Natural killer cell treated with Interleukin-12 subunit alpha and Interleukin-12 subunit beta and Interleukin-15 and Interleukin-18, amount 100 ng/mL, for 72 hours (primary cell): ENCODE measurements at regions not wholly inside any gene's neighbourhood (a gene's known extent, or its start where the extent isn't known, plus 50 kb on each side); places are given as distances from the start of the nearest gene placed in this dataset.
A peak's percentile ranks its signal among the peaks of the same experiment; 100 is the strongest.

Experiments used
- ATAC-seq, 2 donors: fragments of 150-1000 bp; cut with Tn5 transposase in 1 of 2; sonication (Bioruptor Pico), chemical (Tn5 transposase) in 1 of 2; 2 replicates each; pipeline ENCODE4 v1.10.0; 2021
- DNase-seq: peaks from one replicate; pipeline ENCODE4 v3.0.0; 2022; ENCODE audit warnings: low spot score
- H3K27ac Mint-ChIP-seq, 2 donors: 1 replicate in 1 of 2; 2 replicates in 1 of 2; pipeline ENCODE4 v1.8.0; 2022; ENCODE audit warnings: mixed read lengths in 2 of 2, mild to moderate bottlenecking in 1 of 2, moderate library complexity in 1 of 2
- H3K27me3 Mint-ChIP-seq, 2 donors: 1 replicate in 1 of 2; 2 replicates in 1 of 2; pipeline ENCODE4 v1.8.0; 2022; ENCODE audit warnings: mixed read lengths in 2 of 2
- H3K36me3 Mint-ChIP-seq: one replicate; pipeline ENCODE4 v1.8.0; 2022; ENCODE audit warnings: mixed read lengths
- H3K4me1 Mint-ChIP-seq, 2 donors: 1 replicate in 1 of 2; 2 replicates in 1 of 2; pipeline ENCODE4 v1.8.0; 2022; ENCODE audit warnings: low read depth in 2 of 2, mixed read lengths in 2 of 2, mild to moderate bottlenecking in 1 of 2
- H3K4me3 Mint-ChIP-seq: one replicate; pipeline ENCODE4 v1.8.0; 2022; ENCODE audit warnings: mixed read lengths
- H3K9me3 Mint-ChIP-seq: 2 replicates; pipeline ENCODE4 v1.8.0; 2022; ENCODE audit warnings: mixed read lengths

DNA sequence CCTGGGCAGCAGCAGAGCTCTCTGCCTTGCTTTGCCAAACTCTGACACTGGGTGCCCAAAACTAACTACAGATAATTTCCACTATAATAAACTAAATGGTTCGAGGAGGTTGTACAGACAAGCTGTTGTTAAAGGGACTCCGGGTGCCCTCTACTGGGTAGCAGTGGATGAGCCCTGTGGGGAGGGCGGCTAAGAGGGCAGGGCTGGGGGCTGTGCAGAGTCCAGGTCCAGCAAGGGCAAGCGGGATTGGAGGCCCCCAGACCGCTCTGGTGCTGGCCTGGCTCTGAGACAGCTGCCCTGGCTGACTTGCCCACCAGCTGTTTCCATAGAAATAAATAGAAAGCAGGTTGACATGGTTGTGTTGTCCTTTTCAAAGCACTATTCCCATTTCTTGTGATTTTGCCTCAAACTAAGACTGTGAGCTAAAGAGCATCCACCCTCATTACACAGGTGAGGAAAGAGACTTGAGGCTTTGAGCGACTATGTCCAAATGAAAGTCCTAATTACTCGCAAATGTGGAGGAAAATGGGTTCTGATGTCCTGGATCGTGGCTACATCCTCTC is 167.6 kb upstream of the CST7 start:
- no peaks in the 10 kb centered on the region for H3K36me3 Mint-ChIP-seq
- no peak overlapping the region for H3K27ac Mint-ChIP-seq
- no peaks in the 10 kb centered on the region for H3K9me3 Mint-ChIP-seq
- no peak overlapping the region for H3K4me3 Mint-ChIP-seq
- H3K4me1 Mint-ChIP-seq = peaks cover 18% of the 10 kb centered on the region in 2 donors
- ATAC-seq (no peak), DNase-seq (peak; percentile 47)
- peaks cover 3 to 13% of the 10 kb centered on the region in 2 donors for H3K27me3 Mint-ChIP-seq

DNA sequence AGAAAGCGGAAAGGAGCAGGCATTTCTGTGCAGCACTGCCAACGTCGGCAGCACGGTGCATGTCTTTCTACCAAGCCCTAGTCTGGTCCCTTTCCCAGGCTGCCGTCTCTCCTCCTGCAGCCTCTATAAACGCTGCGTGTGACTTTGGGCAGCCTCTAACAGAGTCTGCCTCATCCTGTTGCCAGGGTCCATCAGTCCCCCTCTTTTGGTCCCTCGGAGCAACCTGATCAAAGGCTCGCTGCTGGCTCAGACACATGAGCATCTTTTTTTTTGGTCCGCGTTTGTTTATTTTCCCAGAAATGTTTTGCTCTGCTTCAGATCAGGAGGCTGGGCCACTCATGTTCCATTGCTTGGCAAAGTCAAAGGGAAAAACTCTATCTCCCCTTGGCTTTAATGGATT is 166.8 kb upstream of the CST7 start:
- Mint-ChIP-seq H3K36me3 (no peaks in the 10 kb centered on the region), H3K27me3 (peaks cover 0 to 12% of the 10 kb centered on the region in 2 donors), H3K9me3 (no peaks in the 10 kb centered on the region), H3K4me1 (peaks cover 18% of the 10 kb centered on the region in 2 donors), H3K27ac (no peak overlapping the region), H3K4me3 (no peak overlapping the region)
- DNase-seq (no peak), ATAC-seq (no peak)

DNA sequence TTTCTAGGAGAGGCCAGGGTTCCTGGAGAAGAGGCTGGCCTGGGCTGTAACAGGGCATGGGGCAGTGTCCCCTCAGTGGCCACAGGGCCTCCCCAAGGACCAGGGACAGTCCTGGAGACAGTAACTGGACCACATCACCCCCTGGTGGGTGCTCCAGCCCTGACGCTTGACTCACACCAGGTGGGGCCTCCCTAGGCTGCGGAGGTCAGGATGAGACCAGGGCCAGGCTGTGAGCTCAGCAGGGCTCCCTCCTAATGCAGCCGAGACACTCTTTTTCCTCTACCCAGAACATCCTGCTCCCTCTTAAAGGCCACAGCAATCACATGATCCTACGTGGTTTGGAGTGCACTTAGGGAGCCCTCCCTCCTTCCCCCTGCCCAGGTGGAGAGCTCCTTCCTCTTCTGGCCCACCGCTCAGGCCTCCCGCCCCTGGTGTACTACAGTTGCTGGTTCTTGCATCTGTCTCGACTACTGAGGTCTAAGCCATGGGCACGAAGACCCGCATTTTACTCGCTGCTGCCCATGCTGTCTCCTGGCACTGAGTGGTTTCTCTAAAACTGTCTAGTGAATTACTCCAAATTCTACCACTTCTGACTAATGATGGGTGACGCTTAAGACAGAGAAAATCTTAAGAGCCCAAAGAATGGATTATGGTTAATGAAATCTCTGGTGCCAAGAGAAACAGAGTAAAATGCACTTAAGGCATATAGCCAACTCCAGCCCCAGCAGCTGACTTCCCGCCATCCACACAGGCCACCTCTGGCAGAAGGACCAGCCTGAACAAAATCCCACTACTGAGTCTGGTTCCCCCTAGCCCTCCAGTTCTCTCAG is 166.1 kb upstream of the CST7 start:
- Mint-ChIP-seq H3K9me3 (no peaks in the 10 kb centered on the region), H3K4me3 (no peak overlapping the region), H3K27me3 (peaks cover 0 to 9% of the 10 kb centered on the region in 2 donors), H3K4me1 (peaks cover 18% of the 10 kb centered on the region in 2 donors), H3K36me3 (no peaks in the 10 kb centered on the region), H3K27ac (no peak overlapping the region)
- ATAC-seq (no peak), DNase-seq (peak; percentile 31)

GRCh38 chr20:24783631-24784492 is 165.2 kb upstream of the CST7 start:
- no peak overlapping the region for H3K27ac Mint-ChIP-seq
- H3K4me1 Mint-ChIP-seq = peaks cover 18% of the 10 kb centered on the region in 2 donors
- DNase-seq = peak; percentile 47
- H3K4me3 Mint-ChIP-seq = no peak overlapping the region
- H3K36me3 Mint-ChIP-seq = no peaks in the 10 kb centered on the region
- no peak for ATAC-seq
- H3K9me3 Mint-ChIP-seq = no peaks in the 10 kb centered on the region
- peaks cover 0 to 6% of the 10 kb centered on the region in 2 donors for H3K27me3 Mint-ChIP-seq

DNA sequence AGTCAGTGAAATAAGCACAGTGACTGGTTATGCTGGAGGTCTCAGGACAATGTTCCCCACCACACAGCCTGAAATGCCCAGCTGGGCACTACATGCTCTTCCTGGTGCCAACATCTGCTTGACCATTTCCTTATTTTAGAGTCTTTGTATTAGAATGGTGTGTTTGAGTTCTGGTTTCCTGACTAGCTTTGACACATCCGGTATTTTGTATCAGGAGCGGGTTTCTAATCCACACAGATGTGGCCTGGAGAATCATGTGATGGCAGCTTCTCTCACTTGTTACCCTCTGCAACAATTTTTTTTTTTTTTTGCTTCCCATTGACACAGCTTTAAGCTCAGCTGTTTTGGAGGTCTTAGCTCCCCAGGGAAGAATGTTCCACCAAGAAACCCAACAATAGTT is 164.5 kb upstream of the CST7 start:
- Mint-ChIP-seq H3K4me3 (no peak overlapping the region), H3K27me3 (peaks cover 0 to 6% of the 10 kb centered on the region in 2 donors), H3K27ac (no peak overlapping the region), H3K4me1 (peaks cover 18% of the 10 kb centered on the region in 2 donors), H3K36me3 (no peaks in the 10 kb centered on the region), H3K9me3 (no peaks in the 10 kb centered on the region)
- ATAC-seq (no peak), DNase-seq (peak; percentile 28)

DNA sequence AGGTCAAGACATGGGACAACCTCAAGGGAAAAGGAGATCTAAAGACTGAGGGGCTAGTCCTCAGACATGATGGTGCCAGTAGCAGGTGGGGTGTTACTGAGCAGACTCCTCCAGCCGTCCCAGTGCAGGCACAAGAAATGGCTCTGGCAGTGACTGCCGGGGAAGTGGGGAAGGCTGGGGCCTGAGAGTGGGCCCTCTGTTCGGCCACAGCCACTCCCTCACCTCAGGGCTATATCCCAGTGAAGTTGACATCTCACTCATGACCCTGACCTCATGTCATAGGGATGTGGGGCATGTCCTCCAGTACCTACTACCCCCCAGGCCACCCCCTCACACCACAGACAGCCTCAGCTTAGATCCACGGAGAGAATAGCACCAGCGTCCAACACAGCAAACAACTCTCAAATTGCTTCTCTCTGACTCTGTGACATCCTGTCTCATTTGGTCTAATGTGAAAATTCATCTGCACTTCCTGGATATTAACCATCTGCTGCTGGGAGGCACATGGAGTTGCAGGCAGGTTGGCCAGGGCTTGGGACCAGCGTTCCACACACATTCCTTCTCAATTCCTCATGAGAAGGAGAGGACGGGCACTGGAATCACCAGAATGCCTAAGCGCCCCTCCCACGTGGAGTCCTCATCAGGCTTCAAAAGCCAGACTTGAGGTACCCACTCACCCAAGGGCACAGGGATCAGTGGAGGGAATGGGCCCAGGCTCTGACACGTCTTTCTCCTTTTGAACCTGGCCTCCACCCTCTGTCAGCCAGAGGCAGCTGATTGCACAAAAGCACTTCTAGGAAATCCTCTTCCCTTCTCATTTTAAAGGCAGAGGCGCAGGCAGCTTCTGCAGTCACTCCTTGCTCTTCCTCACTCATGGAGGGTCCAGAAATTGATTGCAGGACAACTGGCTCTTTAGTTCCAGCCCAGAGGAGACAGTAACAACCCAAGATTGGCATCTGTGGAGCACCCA is 163.6 kb upstream of the CST7 start:
- no peak for ATAC-seq
- no peak overlapping the region for H3K27ac Mint-ChIP-seq
- no peaks in the 10 kb centered on the region for H3K9me3 Mint-ChIP-seq
- peaks cover 18% of the 10 kb centered on the region in 2 donors for H3K4me1 Mint-ChIP-seq
- peaks cover 0 to 3% of the 10 kb centered on the region in 2 donors for H3K27me3 Mint-ChIP-seq
- no peak overlapping the region for H3K4me3 Mint-ChIP-seq
- DNase-seq = no peak
- no peaks in the 10 kb centered on the region for H3K36me3 Mint-ChIP-seq

DNA sequence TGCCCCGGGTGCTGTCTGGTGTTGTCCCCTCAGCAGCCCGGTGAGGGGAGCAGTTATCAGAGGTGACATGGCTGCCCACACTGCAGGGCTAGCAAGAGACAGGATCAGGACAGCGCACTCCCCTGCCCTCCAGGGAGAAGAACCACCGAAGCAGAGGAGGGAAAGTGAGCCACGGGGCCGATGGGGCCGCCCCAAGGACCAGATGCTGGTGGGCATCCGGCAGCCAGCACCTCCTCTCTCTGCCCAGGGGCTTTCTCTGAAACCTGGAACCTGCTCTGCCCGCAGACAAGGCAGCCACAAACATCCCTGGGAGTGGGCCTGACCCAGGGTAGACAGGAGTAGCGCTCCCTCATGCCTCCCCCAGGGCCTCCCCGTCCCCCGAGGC is 163.0 kb upstream of the CST7 start:
- Mint-ChIP-seq H3K4me1 (peaks cover 18% of the 10 kb centered on the region in 2 donors), H3K9me3 (no peaks in the 10 kb centered on the region), H3K27ac (no peak overlapping the region), H3K4me3 (no peak overlapping the region), H3K36me3 (no peaks in the 10 kb centered on the region), H3K27me3 (peaks cover 0 to 2% of the 10 kb centered on the region in 2 donors)
- ATAC-seq (no peak), DNase-seq (no peak)

- no peak overlapping the region for H3K27ac Mint-ChIP-seq
These were observed 162.4 kb upstream of the CST7 start for GRCh38 chr20:24786646-24787045.

DNA sequence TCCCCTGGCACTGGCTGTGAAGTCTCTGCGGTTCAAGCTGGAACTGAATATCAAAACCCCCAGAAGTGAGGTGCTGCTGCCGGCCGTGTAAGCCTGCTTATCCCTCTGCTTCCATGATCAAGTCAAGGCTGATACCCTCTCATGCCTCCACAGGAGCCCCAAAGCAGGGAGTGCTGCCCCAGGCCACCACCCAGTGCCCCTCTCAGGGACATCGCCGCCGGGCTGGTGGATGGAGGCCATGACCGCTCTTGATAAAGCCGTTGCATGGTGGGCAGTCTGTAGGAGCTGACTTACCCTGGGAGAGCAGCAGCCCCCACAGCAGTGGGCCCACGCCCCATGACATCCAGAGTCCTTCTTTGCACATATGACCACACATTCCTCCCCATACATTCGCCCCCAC is 162.0 kb upstream of the CST7 start:
- Mint-ChIP-seq H3K27ac (no peak overlapping the region), H3K4me3 (no peak overlapping the region), H3K36me3 (no peaks in the 10 kb centered on the region), H3K9me3 (no peaks in the 10 kb centered on the region), H3K27me3 (peaks cover 0 to 5% of the 10 kb centered on the region in 2 donors), H3K4me1 (peaks cover 18 to 21% of the 10 kb centered on the region in 2 donors)
- ATAC-seq (no peak), DNase-seq (no peak)

More at GRCh38 chr20:24786646-24787045, 162.4 kb upstream of the CST7 start:
- DNase-seq = no peak
- peaks cover 0 to 4% of the 10 kb centered on the region in 2 donors for H3K27me3 Mint-ChIP-seq
- H3K4me3 Mint-ChIP-seq = no peak overlapping the region
- no peak for ATAC-seq
- no peaks in the 10 kb centered on the region for H3K36me3 Mint-ChIP-seq
- no peaks in the 10 kb centered on the region for H3K9me3 Mint-ChIP-seq
- peaks cover 18 to 21% of the 10 kb centered on the region in 2 donors for H3K4me1 Mint-ChIP-seq

- DNase-seq (no peak), ATAC-seq (no peak)
- Mint-ChIP-seq H3K9me3 (no peaks in the 10 kb centered on the region), H3K27me3 (peaks cover 0 to 5% of the 10 kb centered on the region in 2 donors), H3K4me3 (no peak overlapping the region), H3K27ac (no peak overlapping the region), H3K36me3 (no peaks in the 10 kb centered on the region), H3K4me1 (peaks cover 18 to 21% of the 10 kb centered on the region in 2 donors)
These were observed 161.4 kb upstream of the CST7 start for GRCh38 chr20:24787621-24788020.

- Mint-ChIP-seq H3K4me3 (no peak overlapping the region), H3K36me3 (no peaks in the 10 kb centered on the region), H3K9me3 (no peaks in the 10 kb centered on the region), H3K27me3 (peaks cover 0 to 5% of the 10 kb centered on the region in 2 donors), H3K27ac (no peak overlapping the region), H3K4me1 (peaks cover 11% of the 10 kb centered on the region in 2 donors)
- ATAC-seq = no peak
- DNase-seq = no peak
These were observed 159.2 kb upstream of the CST7 start for GRCh38 chr20:24789877-24790276.

- Mint-ChIP-seq H3K27ac (no peak overlapping the region), H3K9me3 (no peaks in the 10 kb centered on the region), H3K27me3 (peaks cover 0 to 7% of the 10 kb centered on the region in 2 donors), H3K36me3 (no peaks in the 10 kb centered on the region), H3K4me3 (no peak overlapping the region), H3K4me1 (peaks cover 2 to 8% of the 10 kb centered on the region in 2 donors)
- DNase-seq = no peak
- ATAC-seq = no peak
These were observed 158.3 kb upstream of the CST7 start for GRCh38 chr20:24790746-24791283.

GRCh38 chr20:24791953-24792352 is 157.1 kb upstream of the CST7 start:
- Mint-ChIP-seq H3K27ac (no peak overlapping the region), H3K36me3 (no peaks in the 10 kb centered on the region), H3K27me3 (peaks cover 0 to 7% of the 10 kb centered on the region in 2 donors), H3K4me1 (peaks cover 0 to 7% of the 10 kb centered on the region in 2 donors), H3K4me3 (no peak overlapping the region), H3K9me3 (no peaks in the 10 kb centered on the region)
- DNase-seq (no peak), ATAC-seq (no peak)
